Mesodermal cell (in vitro differentiated cells): ENCODE measurements at regions not wholly inside any gene's neighbourhood (a gene's known extent, or its start where the extent isn't known, plus 50 kb on each side); places are given as distances from the start of the nearest gene placed in this dataset.

Source experiments
- H3K27ac ChIP-seq: 2 replicates; pipeline ENCODE4 v1.7.0; 2013; ENCODE audit warnings: mild to moderate bottlenecking, low read depth, low read length, moderate library complexity; ENCODE audit not compliant: severe bottlenecking
- H3K36me3 ChIP-seq: 2 replicates; pipeline ENCODE4 v1.7.1; 2013; ENCODE audit warnings: mild to moderate bottlenecking, low read length, moderate library complexity; ENCODE audit not compliant: control insufficient read depth, insufficient read depth
- H3K4me1 ChIP-seq: one replicate; pipeline ENCODE4 v1.7.1; 2013; ENCODE audit warnings: mild to moderate bottlenecking, low read length; ENCODE audit not compliant: insufficient read depth, control insufficient read depth, poor library complexity, severe bottlenecking
- H3K4me3 ChIP-seq: 2 replicates; pipeline ENCODE4 v1.7.0; 2013; ENCODE audit warnings: low read length, control low read depth, mild to moderate bottlenecking; ENCODE audit not compliant: insufficient read depth, poor library complexity, severe bottlenecking; ENCODE audit errors: extremely low read depth
- H3K9me3 ChIP-seq: 2 replicates; pipeline ENCODE4 v1.7.1; 2013; ENCODE audit warnings: mild to moderate bottlenecking, low read length, moderate library complexity; ENCODE audit not compliant: control insufficient read depth
- WGBS, 2 experiments: methylation state at CpG; one replicate each; pipeline ENCODE4 v1.1.5; 2013; ENCODE audit warnings: missing lambda C conversion rate in 2 of 2; ENCODE audit not compliant: insufficient coverage in 2 of 2; 5-methylcytosine and 5-hydroxymethylcytosine counted together

GRCh38 chr10:42961796-42962109 is 115.1 kb upstream of the RET start:
- no peaks in the 10 kb centered on the region for H3K9me3 ChIP-seq
- H3K4me3 ChIP-seq, result no peak overlapping the region
- no peaks in the 10 kb centered on the region for H3K36me3 ChIP-seq
- 84 to 86% methylated on average over 5 of the region's 6 CpGs for WGBS, 2 experiments
- no peaks in the 10 kb centered on the region for H3K4me1 ChIP-seq
- no peak overlapping the region for H3K27ac ChIP-seq

DNA sequence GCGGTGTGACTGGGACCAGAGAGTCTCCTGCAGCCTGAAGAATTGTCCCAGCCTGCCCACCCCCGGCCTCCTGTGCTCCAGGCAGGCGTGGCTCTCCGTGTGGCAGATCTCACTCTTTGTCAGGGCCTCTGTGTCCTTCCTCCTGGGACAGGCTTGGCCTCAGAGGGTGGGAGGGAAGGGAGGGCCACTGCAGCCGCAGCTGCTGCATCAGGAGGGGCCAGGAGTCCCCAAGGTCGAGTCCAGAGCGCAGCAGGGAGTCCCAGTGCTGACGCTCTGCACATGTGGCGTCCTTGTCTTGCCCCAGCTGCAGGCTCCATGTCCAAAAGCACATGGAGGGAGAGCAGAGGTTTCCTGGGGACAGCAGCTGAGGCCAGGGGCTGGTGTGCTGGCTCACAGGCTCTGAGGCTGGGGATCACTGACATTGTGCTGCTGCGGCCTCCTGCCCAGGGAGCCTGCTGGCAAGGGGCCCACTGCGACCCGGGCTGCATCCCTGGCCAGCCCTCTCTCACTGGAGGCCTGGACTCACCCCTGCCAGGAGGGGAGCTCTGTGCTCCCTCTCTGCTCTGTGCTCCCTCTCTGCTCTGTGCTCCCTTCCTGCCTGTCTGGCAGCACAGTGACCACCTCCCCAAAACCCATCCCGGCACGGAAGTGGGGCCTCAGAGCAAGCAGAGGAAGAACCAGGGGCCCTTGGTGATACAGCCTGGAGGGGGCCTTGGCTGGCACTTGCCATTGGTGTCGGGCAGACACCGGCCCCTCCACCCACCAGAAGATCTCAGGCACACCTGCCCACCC is 114.6 kb upstream of the RET start:
- Histone ChIP-seq H3K4me1 (no peaks in the 10 kb centered on the region), H3K9me3 (no peaks in the 10 kb centered on the region), H3K27ac (no peak overlapping the region), H3K4me3 (no peak overlapping the region), H3K36me3 (no peaks in the 10 kb centered on the region)
- WGBS, 2 experiments, result 82 to 89% methylated on average over 13 to 14 of the region's 16 CpGs

GRCh38 chr10:42962902-42963231 is 114.0 kb upstream of the RET start:
- Histone ChIP-seq H3K4me1 (no peaks in the 10 kb centered on the region), H3K36me3 (no peaks in the 10 kb centered on the region), H3K27ac (no peak overlapping the region), H3K9me3 (no peaks in the 10 kb centered on the region), H3K4me3 (no peak overlapping the region)
- 91 to 93% methylated on average over 3 of the region's 5 CpGs for WGBS, 2 experiments

GRCh38 chr10:42963312-42963711 is 113.6 kb upstream of the RET start:
- no peak overlapping the region for H3K4me3 ChIP-seq
- no peaks in the 10 kb centered on the region for H3K9me3 ChIP-seq
- no peaks in the 10 kb centered on the region for H3K36me3 ChIP-seq
- H3K27ac ChIP-seq, result no peak overlapping the region
- no peaks in the 10 kb centered on the region for H3K4me1 ChIP-seq
- 71 to 100% methylated on average over 4 of the region's 7 CpGs for WGBS, 2 experiments

GRCh38 chr10:42969147-42969546 is 107.7 kb upstream of the RET start:
- H3K36me3 ChIP-seq, result no peaks in the 10 kb centered on the region
- no peak overlapping the region for H3K4me3 ChIP-seq
- no peak overlapping the region for H3K27ac ChIP-seq
- no peaks in the 10 kb centered on the region for H3K4me1 ChIP-seq
- WGBS, 2 experiments, result 76 to 84% methylated on average over 3 of the region's 3 CpGs
- H3K9me3 ChIP-seq, result no peaks in the 10 kb centered on the region

DNA sequence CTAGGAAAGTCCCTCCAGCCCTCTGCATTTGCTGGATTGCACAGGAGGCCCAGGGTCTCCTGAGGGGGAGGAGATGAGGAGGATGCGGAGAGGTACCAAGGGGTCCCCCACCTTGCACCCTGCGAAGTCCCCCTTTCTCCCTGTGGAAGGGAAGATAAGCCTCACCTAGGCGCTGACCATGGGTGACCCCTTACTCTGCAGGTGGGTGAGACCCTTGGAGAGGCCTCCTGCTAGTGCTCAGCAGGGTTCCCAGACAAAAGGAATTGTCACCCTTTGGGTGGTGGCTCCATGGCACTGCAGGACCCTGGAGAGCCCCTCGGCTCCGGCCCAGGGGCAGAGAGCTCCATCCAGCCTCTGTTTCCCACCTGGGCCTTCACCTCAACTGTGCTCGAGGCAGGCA is 107.0 kb upstream of the RET start:
- WGBS, 2 experiments, result 92 to 100% methylated on average over 1 to 2 of the region's 6 CpGs
- H3K4me3 ChIP-seq, result no peak overlapping the region
- H3K9me3 ChIP-seq, result no peaks in the 10 kb centered on the region
- no peak overlapping the region for H3K27ac ChIP-seq
- H3K4me1 ChIP-seq, result no peaks in the 10 kb centered on the region
- H3K36me3 ChIP-seq, result no peaks in the 10 kb centered on the region

DNA sequence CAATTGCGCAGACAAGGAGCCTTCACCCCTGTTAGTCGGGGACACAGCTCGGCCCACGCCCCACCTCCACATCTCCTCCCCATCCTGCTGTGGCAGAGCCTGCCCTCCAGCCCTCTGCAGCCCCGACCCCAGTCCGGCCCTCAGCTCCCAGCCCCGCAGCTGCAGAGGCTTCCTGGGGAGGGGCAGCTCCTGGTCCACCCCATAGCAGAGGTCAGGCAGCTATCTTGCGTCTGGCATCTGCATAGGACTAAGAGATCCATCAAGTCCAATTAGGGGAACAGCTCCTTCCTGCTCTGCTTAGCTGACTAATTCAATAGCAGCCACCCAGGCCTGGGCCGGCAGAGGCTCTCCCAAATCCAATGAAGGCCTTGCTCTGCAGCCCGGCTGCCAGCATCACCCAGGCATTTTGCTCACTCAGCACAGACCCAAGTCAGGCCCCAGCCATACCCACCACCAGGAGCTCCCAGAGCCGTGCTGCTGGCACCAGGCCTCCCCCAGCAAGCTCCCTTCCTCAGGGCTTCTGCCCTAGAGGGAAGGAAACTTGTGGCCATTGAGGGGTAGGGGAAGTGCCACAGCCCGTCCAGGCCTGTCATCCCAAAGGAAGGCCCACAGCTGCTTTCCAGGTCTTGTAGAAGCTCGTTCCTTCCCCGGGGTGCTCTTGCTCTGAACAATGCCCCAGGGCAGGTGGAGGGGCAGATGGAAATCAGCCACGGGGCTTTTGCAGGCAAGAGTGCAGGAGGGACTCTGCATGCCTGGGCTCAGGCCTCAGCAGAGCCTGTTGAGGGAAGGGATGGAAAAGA is 106.2 kb upstream of the RET start:
- H3K36me3 ChIP-seq, result no peaks in the 10 kb centered on the region
- no peak overlapping the region for H3K27ac ChIP-seq
- no peaks in the 10 kb centered on the region for H3K4me1 ChIP-seq
- no peak overlapping the region for H3K4me3 ChIP-seq
- WGBS, 2 experiments, result 84 to 89% methylated on average over 12 to 14 of the region's 15 CpGs
- no peaks in the 10 kb centered on the region for H3K9me3 ChIP-seq

DNA sequence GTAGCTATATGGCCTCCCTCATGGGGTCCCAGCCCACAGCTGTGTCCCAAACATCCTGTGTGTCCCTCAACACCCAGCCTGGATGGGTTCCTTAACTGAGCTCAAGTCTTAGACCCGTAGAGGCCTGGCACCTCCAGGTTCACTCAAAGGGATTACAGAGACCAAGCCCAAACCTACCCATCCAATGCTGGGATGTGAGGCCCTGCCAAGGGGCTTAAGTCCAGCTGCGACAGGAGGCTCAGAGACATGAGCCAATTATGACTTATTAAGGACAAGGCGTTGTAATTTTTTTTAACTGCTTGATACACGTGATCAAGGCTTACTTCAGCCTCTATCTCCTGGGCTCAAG is 105.6 kb upstream of the RET start:
- H3K4me3 ChIP-seq, result no peak overlapping the region
- no peaks in the 10 kb centered on the region for H3K9me3 ChIP-seq
- H3K27ac ChIP-seq, result no peak overlapping the region
- no peaks in the 10 kb centered on the region for H3K4me1 ChIP-seq
- no peaks in the 10 kb centered on the region for H3K36me3 ChIP-seq
- WGBS, 2 experiments, result 88 to 89% methylated on average over 4 of the region's 4 CpGs

DNA sequence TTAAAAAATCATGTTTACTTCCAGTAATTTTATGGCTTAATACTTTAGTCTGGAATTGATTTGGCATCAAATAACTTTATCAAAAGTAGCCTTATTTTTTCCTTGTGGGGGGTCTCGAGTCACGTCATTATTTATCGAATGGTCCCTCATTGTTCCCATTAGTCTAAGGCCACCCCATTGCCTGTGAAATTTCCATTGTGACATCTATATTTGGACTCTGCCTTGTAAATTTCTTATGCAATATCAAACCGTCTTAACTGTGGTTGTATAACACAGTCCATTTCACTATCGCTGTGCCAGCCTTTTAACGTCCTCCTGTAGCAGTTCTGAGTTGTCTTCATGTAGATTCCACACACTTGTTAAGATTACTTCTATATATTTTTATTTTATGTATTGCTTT is 103.9 kb upstream of the RET start:
- no peak overlapping the region for H3K4me3 ChIP-seq
- 93 to 100% methylated on average over 3 to 4 of the region's 6 CpGs for WGBS, 2 experiments
- no peaks in the 10 kb centered on the region for H3K9me3 ChIP-seq
- H3K27ac ChIP-seq, result no peak overlapping the region
- H3K36me3 ChIP-seq, result no peaks in the 10 kb centered on the region
- no peaks in the 10 kb centered on the region for H3K4me1 ChIP-seq

- Histone ChIP-seq H3K4me3 (no peak overlapping the region), H3K27ac (no peak overlapping the region), H3K4me1 (no peaks in the 10 kb centered on the region), H3K9me3 (no peaks in the 10 kb centered on the region), H3K36me3 (no peaks in the 10 kb centered on the region)
- WGBS, 2 experiments, result 85 to 94% methylated on average over 3 to 5 of the region's 6 CpGs
Observed at GRCh38 chr10:42973411-42973810, 103.5 kb upstream of the RET start.
